GM12878 (cell line): ENCODE measurements at regions not wholly inside any gene's neighbourhood (a gene's known extent, or its start where the extent isn't known, plus 50 kb on each side); places are given as distances from the start of the nearest gene placed in this dataset.

Experiments
- ATAC-seq: fragments of 200-7000 bp; cut with Tn5 transposase; 3 replicates; pipeline ENCODE4 v1.9.1; 2020; ENCODE audit warnings: mild to moderate bottlenecking, moderate library complexity
- BruUV-seq: library from RNA; stranded (reverse); fragments of 400-500 nt; replicated peaks from 2 replicates; lab custom pipeline; 2021; lab: Mats Ljungman, UMichigan
- CTCF ChIA-PET: fragments of 300-600 bp; sonication (Branson Sonifier 250); formaldehyde crosslinking; extraction: SDS; loops from one replicate; lab custom pipeline; 2021; ENCODE audit warnings: inconsistent platforms; lab: Yijun Ruan, JAX
- POLR2A ChIA-PET: fragments of 350-600 bp; formaldehyde crosslinking; extraction: SDS; loops from one replicate; lab custom pipeline; 2021; ENCODE audit warnings: inconsistent platforms; lab: Charles Lee
- RAD21 ChIA-PET: fragments of 300-600 bp; sonication (Branson Sonifier 250); formaldehyde crosslinking; loops from one replicate; lab custom pipeline; 2023; ENCODE audit warnings: antibody characterized with exemption; ENCODE audit not compliant: unreplicated experiment; lab: Charles Lee
- SMC1A ChIA-PET: fragments of 300-600 bp; sonication (Branson Sonifier 250); formaldehyde crosslinking; loops from one replicate; lab custom pipeline; 2023; ENCODE audit not compliant: unreplicated experiment, uncharacterized antibody; lab: Charles Lee
- DNase-seq: peaks from one replicate; pipeline ENCODE4 v3.0.0-alpha.2; 2011; ENCODE audit warnings: low read depth, low spot score
- FAIRE-seq: peaks from 3 replicates; lab custom pipeline; 2011; peaks lifted over from hg19 to GRCh38; lab: Jason Lieb, UNC
- H2AFZ ChIP-seq: 2 replicates; pipeline ENCODE4 v1.6.0; 2011; ENCODE audit warnings: low read depth, low read length, control low read depth; ENCODE audit not compliant: control insufficient read depth
- H3K27ac ChIP-seq: 2 replicates; pipeline ENCODE4 v1.5.1; 2011; ENCODE audit warnings: control low read depth; ENCODE audit not compliant: control insufficient read depth, insufficient read depth
- H3K27me3 ChIP-seq, 2 experiments: replicated peaks in 1 of 2; 2 replicates each; pipeline versions ENCODE4 v1.6.0 to v1.6.1; 2011; ENCODE audit warnings: low read length in 1 of 2; ENCODE audit not compliant: control insufficient read depth in 2 of 2, insufficient read depth in 2 of 2
- H3K36me3 ChIP-seq, 2 experiments: 2 replicates each; pipeline ENCODE4 v1.5.1; 2011; ENCODE audit warnings: low read length in 1 of 2; ENCODE audit not compliant: control insufficient read depth in 2 of 2, insufficient read depth in 2 of 2
- H3K4me1 ChIP-seq: 2 replicates; pipeline ENCODE4 v1.6.1; 2011; ENCODE audit warnings: mild to moderate bottlenecking, low read length, moderate library complexity, mixed read lengths; ENCODE audit not compliant: control insufficient read depth, insufficient read depth
- H3K4me2 ChIP-seq: 2 replicates; pipeline ENCODE4 v1.6.0; 2011; ENCODE audit warnings: control low read depth; ENCODE audit not compliant: control insufficient read depth, insufficient read depth
- H3K4me3 ChIP-seq: fragments of 200-600 bp; sonication (generic); 2 replicates; pipeline ENCODE4 v1.5.1; 2016
- H3K79me2 ChIP-seq: 2 replicates; pipeline ENCODE4 v1.6.0; 2011; ENCODE audit warnings: low read length; ENCODE audit not compliant: control insufficient read depth, insufficient read depth
- H3K9ac ChIP-seq: 2 replicates; pipeline ENCODE4 v1.8.0; 2011; ENCODE audit warnings: low read length, control low read depth, mixed read lengths; ENCODE audit not compliant: control insufficient read depth, insufficient read depth
- H3K9me3 ChIP-seq: replicated peaks from 3 replicates; pipeline ENCODE4 v1.5.1; 2011; ENCODE audit warnings: mild to moderate bottlenecking, low read length; ENCODE audit not compliant: control insufficient read depth, insufficient read depth
- H4K20me1 ChIP-seq: 2 replicates; pipeline ENCODE4 v1.6.0; 2011; ENCODE audit not compliant: control insufficient read depth, insufficient read depth
- BMI1 ChIP-seq: fragments of 450-650 bp; IDR thresholded peaks from 2 replicates; pipeline ENCODE4 v1.6.1; 2016; ENCODE audit warnings: mild to moderate bottlenecking, moderate library complexity, borderline replicate concordance
- CHD4 ChIP-seq: fragments of 200-600 bp; sonication (generic); IDR thresholded peaks from 2 replicates; pipeline ENCODE4 v1.6.1; 2016; ENCODE audit warnings: mild to moderate bottlenecking
- EED ChIP-seq: sonication (generic); IDR thresholded peaks from 2 replicates; pipeline ENCODE4 v1.6.1; 2016; ENCODE audit warnings: antibody characterized with exemption, low read depth
- ELK1 ChIP-seq: IDR thresholded peaks from 2 replicates; pipeline ENCODE4 v1.6.1; 2012; ENCODE audit warnings: low read depth, low read length, improper control_type of control experiment
- KAT2A ChIP-seq: conservative IDR thresholded peaks from 2 replicates; pipeline ENCODE4 v1.6.1; 2011; ENCODE audit warnings: low read depth, low read length; ENCODE audit not compliant: control insufficient read depth
- KLF5 ChIP-seq: fragments of 450-650 bp; IDR thresholded peaks from 2 replicates; pipeline ENCODE4 v1.6.1; 2014; ENCODE audit warnings: mild to moderate bottlenecking; ENCODE audit not compliant: partially characterized antibody
- LARP7 ChIP-seq: fragments of 450-650 bp; IDR thresholded peaks from 2 replicates; pipeline ENCODE4 v1.6.1; 2017; ENCODE audit warnings: mild to moderate bottlenecking
- POLR2AphosphoS2 ChIP-seq: IDR thresholded peaks from 2 replicates; pipeline ENCODE4 v1.6.1; 2011; ENCODE audit warnings: low read depth, mild to moderate bottlenecking, low read length, improper control_type of control experiment, moderate library complexity
- RUNX3 ChIP-seq: IDR thresholded peaks from 2 replicates; pipeline ENCODE4 v1.6.1; 2012; ENCODE audit warnings: low read length, inconsistent platforms
- SREBF2 ChIP-seq: IDR thresholded peaks from 2 replicates; pipeline ENCODE4 v1.6.1; 2012; ENCODE audit warnings: mild to moderate bottlenecking, low read length
- SUPT20H ChIP-seq: IDR thresholded peaks from 2 replicates; pipeline ENCODE4 v1.6.1; 2011; ENCODE audit warnings: low read depth, mild to moderate bottlenecking, low read length, moderate library complexity, borderline replicate concordance; ENCODE audit not compliant: control insufficient read depth
- SUZ12 ChIP-seq: fragments of 200-600 bp; sonication (generic); IDR thresholded peaks from one replicate; pipeline ENCODE4 v1.6.1; 2018; ENCODE audit warnings: antibody characterized with exemption, mild to moderate bottlenecking; ENCODE audit not compliant: unreplicated experiment
- TAF1 ChIP-seq: IDR thresholded peaks from 2 replicates; pipeline ENCODE4 v1.6.1; 2011; ENCODE audit warnings: mild to moderate bottlenecking, low read depth, low read length, borderline replicate concordance
- TCF7 ChIP-seq: IDR thresholded peaks from 2 replicates; pipeline ENCODE4 v1.6.1; 2014; ENCODE audit warnings: antibody characterized with exemption, borderline replicate concordance
- ZBTB11 ChIP-seq: fragments of 450-650 bp; formaldehyde crosslinking; IDR thresholded peaks from 2 replicates; pipeline ENCODE4 v1.5.0; 2022; ENCODE audit warnings: mild to moderate bottlenecking, missing genetic modification characterization
- ZBTB33 ChIP-seq: fragments of 450-650 bp; IDR thresholded peaks from 2 replicates; pipeline ENCODE4 v1.6.1; 2017; ENCODE audit warnings: mild to moderate bottlenecking
- ZNF384 ChIP-seq: IDR thresholded peaks from 2 replicates; pipeline ENCODE4 v1.6.1; 2012; ENCODE audit warnings: low read depth, mild to moderate bottlenecking, low read length, improper control_type of control experiment, borderline replicate concordance
- ZNF622 ChIP-seq: fragments of 450-650 bp; IDR thresholded peaks from 2 replicates; pipeline ENCODE4 v1.6.1; 2017; ENCODE audit warnings: mild to moderate bottlenecking, inconsistent platforms
- ZSCAN29 ChIP-seq: fragments of 450-650 bp; IDR thresholded peaks from 2 replicates; pipeline ENCODE4 v1.6.1; 2017; ENCODE audit warnings: mild to moderate bottlenecking, moderate library complexity
- WGBS: methylation state at CpG from one replicate; pipeline ENCODE4 v1.1.6; 2016; ENCODE audit warnings: low lambda C conversion rate; ENCODE audit not compliant: insufficient replicate concordance, insufficient coverage; ENCODE audit errors: missing lambda C conversion rate; 5-methylcytosine and 5-hydroxymethylcytosine counted together
- in situ Hi-C: fragments of 300-500 bp; cut with MboI; formaldehyde crosslinking; loops from 9 replicates; pipeline ENCODE4 v1.14.3; 2018; ENCODE audit warnings: mixed read lengths
- intact Hi-C: fragments of 100-400 bp; cut with micrococcal nuclease; formaldehyde crosslinking; loops from one replicate; pipeline ENCODE4 v1.14.2; 2022; ENCODE audit not compliant: unreplicated experiment

GRCh38 chr9:78630966-78631365, 334.0 kb downstream of the PSAT1 start:
- Histone ChIP-seq H2AFZ (no peak overlapping the region), H3K27ac (no peak overlapping the region), H3K4me1 (no peaks in the 10 kb centered on the region), H3K9me3 (no peaks in the 10 kb centered on the region), H3K9ac (no peak overlapping the region), H3K36me3 (no peaks in the 10 kb centered on the region), H4K20me1 (no peaks in the 10 kb centered on the region), H3K4me3 (no peak overlapping the region), H3K27me3 (no peaks in the 10 kb centered on the region), H3K4me2 (no peak overlapping the region), H3K79me2 (no peaks in the 10 kb centered on the region)
- ChIA-PET SMC1A (interaction anchor here (1.5 kb wide), 1 partner anchor 17 kb away, joined by 5 read pairs; no protein-coding TSS in a partner anchor), RAD21 (no interaction called here), CTCF (no interaction called here), POLR2A (no interaction called here)
- ATAC-seq: no peak
- no TSS peak for BruUV-seq
- WGBS: 0% methylated on average over 4 of the region's 4 CpGs
- in situ Hi-C loops: no loop called here
- intact Hi-C loops: no loop called here
- no peak for DNase-seq
- no peak for FAIRE-seq
- TF ChIP-seq LARP7 (no peak), CHD4 (no peak), EED (no peak), TAF1 (no peak), ZNF622 (no peak), ZNF384 (no peak), KLF5 (no peak), RUNX3 (no peak), ZBTB11 (CRISPR knock-in tag) (no peak), ELK1 (no peak), KAT2A (no peak), SREBF2 (no peak), POLR2AphosphoS2 (no peak), SUPT20H (no peak), SUZ12 (no peak), BMI1 (no peak), TCF7 (no peak), ZSCAN29 (no peak), ZBTB33 (no peak)
